ENCODE measurements at regions not wholly inside any gene's neighbourhood (a gene's known extent, or its start where the extent isn't known, plus 50 kb on each side); places are given as distances from the start of the nearest gene placed in this dataset.

DNA sequence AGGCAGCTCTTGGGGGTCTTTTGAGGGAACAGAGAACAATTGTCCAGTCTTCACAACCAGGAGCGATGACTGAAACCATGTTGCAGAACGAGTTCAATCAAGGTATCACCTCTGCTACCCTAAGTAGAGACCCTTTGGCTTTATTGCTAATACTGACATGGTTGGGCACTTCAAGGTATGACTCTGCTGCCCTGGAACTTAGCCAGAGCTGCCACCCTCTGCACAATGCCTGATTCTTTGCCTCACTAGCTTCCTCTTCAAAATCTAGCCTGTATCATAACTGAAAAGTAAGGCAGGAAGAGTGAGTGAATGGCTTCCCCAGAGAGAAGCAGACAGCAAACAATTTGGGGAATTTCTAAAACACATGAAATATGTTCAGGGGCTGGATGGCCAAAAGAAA is 592.7 kb upstream of the NRSN1 start:
- H3K27me3 ChIP-seq (ENCODE audit: control insufficient read depth in 4 of 4, insufficient read depth in 4 of 4, low read length in 3 of 4), result no peaks in the 10 kb centered on the region
- no peak overlapping the region for H3K9ac ChIP-seq (ENCODE audit: low read depth in 1 of 2, low read length in 2 of 2)
- no peaks in the 10 kb centered on the region for H3K9me3 ChIP-seq (ENCODE audit: control insufficient read depth in 4 of 4, low read length in 3 of 4)
- TF ChIP-seq GABPA (IDR thresholded peaks at IDR 0.05 in 1 of 2, conservative IDR thresholded peaks at IDR 0.05 in 1 of 2) (no peak), HNF4A (conservative IDR thresholded peaks at IDR 0.05) (no peak), HNF4G (IDR thresholded peaks at IDR 0.05) (no peak), RXRA (IDR thresholded peaks at IDR 0.05) (no peak), FOXA1 (IDR thresholded peaks at IDR 0.05) (no peak), NR2F2 (IDR thresholded peaks at IDR 0.05) (no peak), FOXA2 (IDR thresholded peaks at IDR 0.05) (no peak), TAF1 (conservative IDR thresholded peaks at IDR 0.05) (no peak), RAD21 (IDR thresholded peaks at IDR 0.05) (no peak), EGR1 (IDR thresholded peaks at IDR 0.05; ENCODE audit: low read depth in 2 of 2) (no peak), JUND (IDR thresholded peaks at IDR 0.05) (no peak), SP1 (IDR thresholded peaks at IDR 0.05) (no peak), YY1 (IDR thresholded peaks at IDR 0.05) (no peak)
- TF ChIP-seq, protein P1, sequence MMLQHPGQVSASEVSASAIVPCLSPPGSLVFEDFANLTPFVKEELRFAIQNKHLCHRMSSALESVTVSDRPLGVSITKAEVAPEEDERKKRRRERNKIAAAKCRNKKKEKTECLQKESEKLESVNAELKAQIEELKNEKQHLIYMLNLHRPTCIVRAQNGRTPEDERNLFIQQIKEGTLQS (IDR thresholded peaks at IDR 0.05), result no peak
- TF ChIP-seq, protein P2, sequence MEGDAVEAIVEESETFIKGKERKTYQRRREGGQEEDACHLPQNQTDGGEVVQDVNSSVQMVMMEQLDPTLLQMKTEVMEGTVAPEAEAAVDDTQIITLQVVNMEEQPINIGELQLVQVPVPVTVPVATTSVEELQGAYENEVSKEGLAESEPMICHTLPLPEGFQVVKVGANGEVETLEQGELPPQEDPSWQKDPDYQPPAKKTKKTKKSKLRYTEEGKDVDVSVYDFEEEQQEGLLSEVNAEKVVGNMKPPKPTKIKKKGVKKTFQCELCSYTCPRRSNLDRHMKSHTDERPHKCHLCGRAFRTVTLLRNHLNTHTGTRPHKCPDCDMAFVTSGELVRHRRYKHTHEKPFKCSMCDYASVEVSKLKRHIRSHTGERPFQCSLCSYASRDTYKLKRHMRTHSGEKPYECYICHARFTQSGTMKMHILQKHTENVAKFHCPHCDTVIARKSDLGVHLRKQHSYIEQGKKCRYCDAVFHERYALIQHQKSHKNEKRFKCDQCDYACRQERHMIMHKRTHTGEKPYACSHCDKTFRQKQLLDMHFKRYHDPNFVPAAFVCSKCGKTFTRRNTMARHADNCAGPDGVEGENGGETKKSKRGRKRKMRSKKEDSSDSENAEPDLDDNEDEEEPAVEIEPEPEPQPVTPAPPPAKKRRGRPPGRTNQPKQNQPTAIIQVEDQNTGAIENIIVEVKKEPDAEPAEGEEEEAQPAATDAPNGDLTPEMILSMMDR (IDR thresholded peaks at IDR 0.05; ENCODE audit: low read depth, low read length, missing input control), result no peak
- TF ChIP-seq, protein P3, sequence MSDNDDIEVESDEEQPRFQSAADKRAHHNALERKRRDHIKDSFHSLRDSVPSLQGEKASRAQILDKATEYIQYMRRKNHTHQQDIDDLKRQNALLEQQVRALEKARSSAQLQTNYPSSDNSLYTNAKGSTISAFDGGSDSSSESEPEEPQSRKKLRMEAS (IDR thresholded peaks at IDR 0.05), result no peak
- TF ChIP-seq, protein P4, sequence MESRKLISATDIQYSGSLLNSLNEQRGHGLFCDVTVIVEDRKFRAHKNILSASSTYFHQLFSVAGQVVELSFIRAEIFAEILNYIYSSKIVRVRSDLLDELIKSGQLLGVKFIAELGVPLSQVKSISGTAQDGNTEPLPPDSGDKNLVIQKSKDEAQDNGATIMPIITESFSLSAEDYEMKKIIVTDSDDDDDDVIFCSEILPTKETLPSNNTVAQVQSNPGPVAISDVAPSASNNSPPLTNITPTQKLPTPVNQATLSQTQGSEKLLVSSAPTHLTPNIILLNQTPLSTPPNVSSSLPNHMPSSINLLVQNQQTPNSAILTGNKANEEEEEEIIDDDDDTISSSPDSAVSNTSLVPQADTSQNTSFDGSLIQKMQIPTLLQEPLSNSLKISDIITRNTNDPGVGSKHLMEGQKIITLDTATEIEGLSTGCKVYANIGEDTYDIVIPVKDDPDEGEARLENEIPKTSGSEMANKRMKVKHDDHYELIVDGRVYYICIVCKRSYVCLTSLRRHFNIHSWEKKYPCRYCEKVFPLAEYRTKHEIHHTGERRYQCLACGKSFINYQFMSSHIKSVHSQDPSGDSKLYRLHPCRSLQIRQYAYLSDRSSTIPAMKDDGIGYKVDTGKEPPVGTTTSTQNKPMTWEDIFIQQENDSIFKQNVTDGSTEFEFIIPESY (IDR thresholded peaks at IDR 0.05), result no peak
- TF ChIP-seq, protein P5, sequence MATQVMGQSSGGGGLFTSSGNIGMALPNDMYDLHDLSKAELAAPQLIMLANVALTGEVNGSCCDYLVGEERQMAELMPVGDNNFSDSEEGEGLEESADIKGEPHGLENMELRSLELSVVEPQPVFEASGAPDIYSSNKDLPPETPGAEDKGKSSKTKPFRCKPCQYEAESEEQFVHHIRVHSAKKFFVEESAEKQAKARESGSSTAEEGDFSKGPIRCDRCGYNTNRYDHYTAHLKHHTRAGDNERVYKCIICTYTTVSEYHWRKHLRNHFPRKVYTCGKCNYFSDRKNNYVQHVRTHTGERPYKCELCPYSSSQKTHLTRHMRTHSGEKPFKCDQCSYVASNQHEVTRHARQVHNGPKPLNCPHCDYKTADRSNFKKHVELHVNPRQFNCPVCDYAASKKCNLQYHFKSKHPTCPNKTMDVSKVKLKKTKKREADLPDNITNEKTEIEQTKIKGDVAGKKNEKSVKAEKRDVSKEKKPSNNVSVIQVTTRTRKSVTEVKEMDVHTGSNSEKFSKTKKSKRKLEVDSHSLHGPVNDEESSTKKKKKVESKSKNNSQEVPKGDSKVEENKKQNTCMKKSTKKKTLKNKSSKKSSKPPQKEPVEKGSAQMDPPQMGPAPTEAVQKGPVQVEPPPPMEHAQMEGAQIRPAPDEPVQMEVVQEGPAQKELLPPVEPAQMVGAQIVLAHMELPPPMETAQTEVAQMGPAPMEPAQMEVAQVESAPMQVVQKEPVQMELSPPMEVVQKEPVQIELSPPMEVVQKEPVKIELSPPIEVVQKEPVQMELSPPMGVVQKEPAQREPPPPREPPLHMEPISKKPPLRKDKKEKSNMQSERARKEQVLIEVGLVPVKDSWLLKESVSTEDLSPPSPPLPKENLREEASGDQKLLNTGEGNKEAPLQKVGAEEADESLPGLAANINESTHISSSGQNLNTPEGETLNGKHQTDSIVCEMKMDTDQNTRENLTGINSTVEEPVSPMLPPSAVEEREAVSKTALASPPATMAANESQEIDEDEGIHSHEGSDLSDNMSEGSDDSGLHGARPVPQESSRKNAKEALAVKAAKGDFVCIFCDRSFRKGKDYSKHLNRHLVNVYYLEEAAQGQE (IDR thresholded peaks at IDR 0.05), result no peak
- H3K36me3 ChIP-seq (ENCODE audit: control insufficient read depth in 4 of 4, insufficient read depth in 3 of 4, low read depth in 1 of 4, low read length in 3 of 4), result no peaks in the 10 kb centered on the region
- no peak overlapping the region for H3K4me3 ChIP-seq (ENCODE audit: low read depth in 1 of 3, low read length in 3 of 3)
- no peaks in the 10 kb centered on the region for H3K4me1 ChIP-seq (ENCODE audit: control insufficient read depth in 4 of 4, insufficient read depth in 4 of 4, low read length in 3 of 4)
- no peak overlapping the region for H3K27ac ChIP-seq (ENCODE audit: low read depth in 1 of 2, low read length in 2 of 2)
- DNase-seq (ENCODE audit: low spot score), result no peak
- 96% methylated on average over 2 of the region's 2 CpGs for WGBS
